COLO829 (cell line): ENCODE measurements at regions not wholly inside any gene's neighbourhood (a gene's known extent, or its start where the extent isn't known, plus 50 kb on each side); places are given as distances from the start of the nearest gene placed in this dataset.

Experiments
- DNase-seq: peaks from one replicate; pipeline ENCODE4 v3.0.0; 2012; ENCODE audit warnings: low spot score

GRCh38 chr10:53005612-53006345, 233.2 kb upstream of the MBL2 start:
- DNase-seq: no peak

- no peak for DNase-seq
Measured at GRCh38 chr10:53003094-53003493, 230.5 kb upstream of the MBL2 start.

- no peak for DNase-seq
Measured at GRCh38 chr10:52999681-53000080, 227.1 kb upstream of the MBL2 start.

- DNase-seq: no peak
Measured at GRCh38 chr10:52999258-52999657, 226.7 kb upstream of the MBL2 start.

- DNase-seq: no peak
Measured at GRCh38 chr10:52997007-52997406, 224.4 kb upstream of the MBL2 start.

GRCh38 chr10:52994370-52994769, 221.8 kb upstream of the MBL2 start:
- no peak for DNase-seq

GRCh38 chr10:52993109-52993508, 220.5 kb upstream of the MBL2 start:
- no peak for DNase-seq

GRCh38 chr10:52992567-52992966, 220.0 kb upstream of the MBL2 start:
- DNase-seq: no peak

- DNase-seq: no peak
Measured at GRCh38 chr10:52988923-52989322, 216.3 kb upstream of the MBL2 start.

GRCh38 chr10:52986125-52986524, 213.5 kb upstream of the MBL2 start:
- no peak for DNase-seq

- DNase-seq: no peak
Measured at GRCh38 chr10:52984169-52984568, 211.6 kb upstream of the MBL2 start.

GRCh38 chr10:52979295-52979990, 206.9 kb upstream of the MBL2 start:
- no peak for DNase-seq

GRCh38 chr10:52977581-52977980, 205.0 kb upstream of the MBL2 start:
- DNase-seq: no peak

GRCh38 chr10:52967806-52968795, 195.5 kb upstream of the MBL2 start:
- DNase-seq: no peak

- DNase-seq: no peak
Measured at GRCh38 chr10:52966904-52967303, 194.3 kb upstream of the MBL2 start.

- DNase-seq: no peak
Measured at GRCh38 chr10:52965938-52966401, 193.4 kb upstream of the MBL2 start.

GRCh38 chr10:52965509-52965908, 192.9 kb upstream of the MBL2 start:
- no peak for DNase-seq

- DNase-seq: no peak
Measured at GRCh38 chr10:52961323-52961722, 188.7 kb upstream of the MBL2 start.

- DNase-seq: no peak
Measured at GRCh38 chr10:52959810-52960209, 187.2 kb upstream of the MBL2 start.

GRCh38 chr10:52956861-52957260, 184.3 kb upstream of the MBL2 start:
- DNase-seq: no peak

- DNase-seq: no peak
Measured at GRCh38 chr10:52956461-52956860, 183.9 kb upstream of the MBL2 start.

- DNase-seq: no peak
Measured at GRCh38 chr10:52955337-52955736, 182.8 kb upstream of the MBL2 start.
